Lower leg skin (tissue), 3 donors: ENCODE measurements at regions not wholly inside any gene's neighbourhood (a gene's known extent, or its start where the extent isn't known, plus 50 kb on each side); places are given as distances from the start of the nearest gene placed in this dataset.

ENCODE experiments used
- POLR2A ChIP-seq, 2 donors: fragments of 450-650 bp; IDR thresholded peaks; one replicate each; pipeline ENCODE4 v1.6.1; 2016 to 2017; ENCODE audit warnings: antibody characterized with exemption in 2 of 2, mild to moderate bottlenecking in 1 of 2, moderate library complexity in 1 of 2
- TF ChIP-seq, protein P1 (sequence below), 3 donors: fragments of 450-650 bp; IDR thresholded peaks; one replicate each; pipeline ENCODE4 v1.5.1; 2016; ENCODE audit warnings: antibody characterized with exemption in 3 of 3, mild to moderate bottlenecking in 3 of 3, moderate library complexity in 2 of 3

- TF ChIP-seq, protein P1, sequence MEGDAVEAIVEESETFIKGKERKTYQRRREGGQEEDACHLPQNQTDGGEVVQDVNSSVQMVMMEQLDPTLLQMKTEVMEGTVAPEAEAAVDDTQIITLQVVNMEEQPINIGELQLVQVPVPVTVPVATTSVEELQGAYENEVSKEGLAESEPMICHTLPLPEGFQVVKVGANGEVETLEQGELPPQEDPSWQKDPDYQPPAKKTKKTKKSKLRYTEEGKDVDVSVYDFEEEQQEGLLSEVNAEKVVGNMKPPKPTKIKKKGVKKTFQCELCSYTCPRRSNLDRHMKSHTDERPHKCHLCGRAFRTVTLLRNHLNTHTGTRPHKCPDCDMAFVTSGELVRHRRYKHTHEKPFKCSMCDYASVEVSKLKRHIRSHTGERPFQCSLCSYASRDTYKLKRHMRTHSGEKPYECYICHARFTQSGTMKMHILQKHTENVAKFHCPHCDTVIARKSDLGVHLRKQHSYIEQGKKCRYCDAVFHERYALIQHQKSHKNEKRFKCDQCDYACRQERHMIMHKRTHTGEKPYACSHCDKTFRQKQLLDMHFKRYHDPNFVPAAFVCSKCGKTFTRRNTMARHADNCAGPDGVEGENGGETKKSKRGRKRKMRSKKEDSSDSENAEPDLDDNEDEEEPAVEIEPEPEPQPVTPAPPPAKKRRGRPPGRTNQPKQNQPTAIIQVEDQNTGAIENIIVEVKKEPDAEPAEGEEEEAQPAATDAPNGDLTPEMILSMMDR (IDR thresholded peaks at IDR 0.05) = no peak
- no peak for TF ChIP-seq POLR2A (IDR thresholded peaks at IDR 0.05)
Observed at GRCh38 chr7:69395061-69395714, 203.1 kb upstream of the AUTS2 start.
